GM12873 (cell line): ENCODE measurements at regions not wholly inside any gene's neighbourhood (a gene's known extent, or its start where the extent isn't known, plus 50 kb on each side); places are given as distances from the start of the nearest gene placed in this dataset.

Source experiments
- CTCF ChIP-seq: IDR thresholded peaks from 2 replicates; pipeline ENCODE4 v1.5.1; 2012; ENCODE audit warnings: low read depth, mild to moderate bottlenecking, moderate library complexity, low read length, control low read depth; ENCODE audit not compliant: insufficient read depth; ENCODE audit errors: missing control alignments

DNA sequence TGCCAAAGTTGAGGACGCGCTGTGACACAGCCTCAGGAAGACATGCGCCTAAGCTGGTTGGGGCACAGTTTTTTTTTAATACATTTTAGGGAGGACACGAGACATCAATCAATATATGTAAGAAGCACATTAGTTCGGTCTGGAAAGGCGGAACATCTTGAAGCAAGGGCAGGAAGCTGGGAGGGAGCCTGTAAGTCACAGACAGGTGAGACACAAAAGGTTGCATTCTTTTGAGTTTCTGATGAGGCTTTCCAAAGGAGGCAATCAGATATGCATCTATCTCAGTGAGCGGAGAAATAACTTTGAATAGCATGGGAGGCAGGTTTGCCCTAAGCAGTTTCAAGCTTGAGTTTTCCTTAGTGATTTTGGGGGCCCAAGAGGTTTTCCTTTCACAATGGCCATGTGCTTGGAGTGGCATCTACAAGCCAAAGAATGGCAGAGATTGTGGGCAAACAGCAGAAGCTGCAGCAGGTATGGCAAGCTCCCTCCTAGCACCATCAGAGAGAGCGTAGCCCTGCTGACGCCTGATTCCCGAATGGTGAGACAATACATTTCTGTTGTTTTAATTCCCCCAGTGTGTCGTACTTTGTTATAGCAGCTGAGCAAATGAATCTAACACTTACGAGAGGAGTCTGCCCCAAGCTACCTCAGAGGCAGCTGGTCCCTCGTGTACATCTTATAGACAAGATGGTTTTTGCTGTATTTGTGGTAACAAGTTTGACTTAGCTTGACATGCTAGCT, 99.5 kb upstream of the TMTC4 start:
- TF ChIP-seq CTCF: no peak

GRCh38 chr13:100773429-100773828, 98.8 kb upstream of the TMTC4 start:
- no peak for TF ChIP-seq CTCF

GRCh38 chr13:100767192-100767591, 92.6 kb upstream of the TMTC4 start:
- TF ChIP-seq CTCF: no peak

- TF ChIP-seq CTCF: no peak
Observed at GRCh38 chr13:100764937-100765336, 90.3 kb upstream of the TMTC4 start.

DNA sequence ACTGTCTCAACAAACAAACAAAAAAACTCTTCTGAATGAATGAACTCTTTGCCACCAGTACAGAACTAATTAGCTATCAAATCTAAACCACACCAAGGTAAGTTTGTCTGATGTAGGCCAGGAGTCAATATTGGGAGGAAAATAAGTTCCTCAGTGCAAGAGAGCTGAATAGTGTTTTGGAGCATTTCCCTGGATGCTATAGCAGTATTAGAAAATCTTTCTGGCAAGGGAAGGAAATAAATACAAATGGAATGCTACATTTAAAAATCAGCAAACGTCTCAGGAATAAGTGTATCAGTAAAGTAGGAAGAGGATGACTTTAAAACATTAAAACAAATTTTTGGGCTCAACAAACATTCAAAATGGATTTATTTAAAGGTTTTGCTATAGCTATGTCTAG, 81.3 kb upstream of the TMTC4 start:
- TF ChIP-seq CTCF: no peak

GRCh38 chr13:100754459-100754858, 79.9 kb upstream of the TMTC4 start:
- no peak for TF ChIP-seq CTCF

GRCh38 chr13:100753376-100753775, 78.8 kb upstream of the TMTC4 start:
- no peak for TF ChIP-seq CTCF
